ENCODE measurements at regions not wholly inside any gene's neighbourhood (a gene's known extent, or its start where the extent isn't known, plus 50 kb on each side); places are given as distances from the start of the nearest gene placed in this dataset.
"Not testable (repeated sequence)": the region's sequence is repeated elsewhere in the genome, so short reads cannot be mapped to it uniquely, and the experiment has no call there.

GRCh38 chr10:63935705-63936104, 414.5 kb downstream of the REEP3 start:
- no CpG with 5 or more reads among the region's 2 CpGs for WGBS (ENCODE audit: insufficient coverage)

GRCh38 chr10:63940277-63940922, 419.2 kb downstream of the REEP3 start:
- Histone ChIP-seq H3K27ac (ENCODE audit: low read length) (no peak overlapping the region), H3K36me3 (ENCODE audit: control insufficient read depth, insufficient read depth, low read length) (no peaks in the 10 kb centered on the region), H3K4me1 (ENCODE audit: control insufficient read depth, insufficient read depth, low read length) (no peaks in the 10 kb centered on the region), H3K27me3 (ENCODE audit: control insufficient read depth, insufficient read depth, low read length) (no peaks in the 10 kb centered on the region), H3K4me3 (ENCODE audit: low read length) (no peak overlapping the region), H3K9me3 (replicated peaks; ENCODE audit: control insufficient read depth, low read depth, low read length) (no peaks in the 10 kb centered on the region)
- no peak for DNase-seq
- no CpG with 5 or more reads among the region's 1 CpG for WGBS (ENCODE audit: insufficient coverage)

More at GRCh38 chr10:63935705-63936104, 414.5 kb downstream of the REEP3 start:
- H3K36me3 ChIP-seq (ENCODE audit: control insufficient read depth, insufficient read depth, low read length) = no peaks in the 10 kb centered on the region
- H3K9me3 ChIP-seq (replicated peaks; ENCODE audit: control insufficient read depth, low read depth, low read length) = no peaks in the 10 kb centered on the region
- DNase-seq = no peak
- no peaks in the 10 kb centered on the region for H3K4me1 ChIP-seq (ENCODE audit: control insufficient read depth, insufficient read depth, low read length)
- H3K4me3 ChIP-seq (ENCODE audit: low read length) = no peak overlapping the region
- no peaks in the 10 kb centered on the region for H3K27me3 ChIP-seq (ENCODE audit: control insufficient read depth, insufficient read depth, low read length)
- H3K27ac ChIP-seq (ENCODE audit: low read length) = no peak overlapping the region

DNA sequence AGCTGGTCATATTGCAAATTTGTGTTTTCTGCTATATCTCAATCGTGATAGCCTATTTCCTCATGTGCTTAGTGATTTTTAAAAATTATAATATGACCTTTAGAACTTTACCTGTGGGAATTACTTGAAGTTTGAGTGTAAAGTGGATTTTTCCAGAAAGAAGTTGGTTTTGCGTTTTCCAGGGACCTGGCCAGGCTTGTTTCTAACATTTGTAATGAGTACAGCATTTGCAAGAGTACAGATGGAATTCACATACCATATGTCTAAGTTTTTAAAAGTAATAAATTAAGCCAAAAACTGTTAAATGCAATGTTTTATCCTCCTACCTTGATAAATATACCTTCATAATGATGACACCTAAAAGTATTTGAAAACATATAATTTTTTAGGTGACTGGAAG, 443.2 kb downstream of the REEP3 start:
- H3K9me3 ChIP-seq (replicated peaks; ENCODE audit: control insufficient read depth, low read depth, low read length) = peaks cover 2% of the 10 kb centered on the region
- no peak overlapping the region for H3K4me3 ChIP-seq (ENCODE audit: low read length)
- H3K36me3 ChIP-seq (ENCODE audit: control insufficient read depth, insufficient read depth, low read length) = no peaks in the 10 kb centered on the region
- no peaks in the 10 kb centered on the region for H3K27me3 ChIP-seq (ENCODE audit: control insufficient read depth, insufficient read depth, low read length)
- no CpG with 5 or more reads among the region's 2 CpGs for WGBS (ENCODE audit: insufficient coverage)
- DNase-seq = peak; percentile 53
- no peaks in the 10 kb centered on the region for H3K4me1 ChIP-seq (ENCODE audit: control insufficient read depth, insufficient read depth, low read length)
- no peak overlapping the region for H3K27ac ChIP-seq (ENCODE audit: low read length)

- Histone ChIP-seq H3K27ac (ENCODE audit: low read length) (no peak overlapping the region), H3K4me1 (ENCODE audit: control insufficient read depth, insufficient read depth, low read length) (no peaks in the 10 kb centered on the region), H3K27me3 (ENCODE audit: control insufficient read depth, insufficient read depth, low read length) (no peaks in the 10 kb centered on the region), H3K36me3 (ENCODE audit: control insufficient read depth, insufficient read depth, low read length) (no peaks in the 10 kb centered on the region), H3K9me3 (replicated peaks; ENCODE audit: control insufficient read depth, low read depth, low read length) (peaks cover 2% of the 10 kb centered on the region), H3K4me3 (ENCODE audit: low read length) (no peak overlapping the region)
- peak; percentile 29 for DNase-seq
- WGBS (ENCODE audit: insufficient coverage) = no CpG with 5 or more reads among the region's 4 CpGs
Observed at GRCh38 chr10:63965846-63966245, 444.6 kb downstream of the REEP3 start.

DNA sequence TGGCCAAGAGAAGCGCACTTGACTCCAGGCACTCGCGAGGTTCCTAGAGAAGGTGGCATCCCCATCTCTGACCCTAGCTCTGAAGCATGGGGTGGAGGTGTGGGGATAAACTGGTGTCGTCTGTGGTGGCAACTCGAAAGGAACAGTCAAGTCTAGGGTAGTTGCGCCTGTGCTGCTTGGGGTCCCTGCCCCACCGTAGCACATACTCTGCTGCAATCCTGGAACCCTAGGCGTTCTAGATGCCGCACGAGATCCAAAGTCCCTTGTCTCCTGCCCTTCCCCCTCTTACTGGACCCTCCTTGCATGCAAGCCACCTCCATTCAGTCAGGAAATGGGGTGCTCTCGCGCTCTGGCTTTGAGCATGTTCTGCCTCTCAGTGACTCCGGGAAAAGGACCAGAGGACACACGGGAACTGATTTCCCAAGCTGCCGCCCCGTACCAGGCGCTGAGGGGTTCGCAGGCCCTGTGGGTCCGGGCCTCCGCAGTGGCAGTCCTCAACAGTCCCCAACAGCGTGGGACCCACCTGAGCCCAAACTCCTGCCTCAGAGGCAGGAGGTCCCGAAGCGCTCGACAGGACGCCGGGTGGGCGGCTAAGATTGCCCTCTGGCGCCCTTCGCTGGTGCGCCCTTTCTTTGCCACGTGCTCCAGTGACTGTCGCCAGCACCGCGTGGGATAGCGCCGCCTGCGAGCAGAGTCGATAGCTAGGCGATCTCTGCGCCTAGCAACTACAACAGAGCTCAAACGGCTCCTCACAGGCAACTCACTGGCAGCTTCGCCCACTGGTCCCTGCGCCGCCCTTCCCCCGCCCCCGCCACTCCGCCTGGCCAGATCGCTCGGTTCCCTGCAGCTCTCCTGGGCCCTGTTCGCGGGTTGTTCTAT, 452.0 kb downstream of the REEP3 start:
- Histone ChIP-seq H3K9me3 (replicated peaks; ENCODE audit: control insufficient read depth, low read depth, low read length) (peaks cover 2% of the 10 kb centered on the region), H3K27me3 (ENCODE audit: control insufficient read depth, insufficient read depth, low read length) (no peaks in the 10 kb centered on the region), H3K36me3 (ENCODE audit: control insufficient read depth, insufficient read depth, low read length) (no peaks in the 10 kb centered on the region), H3K4me1 (ENCODE audit: control insufficient read depth, insufficient read depth, low read length) (no peaks in the 10 kb centered on the region), H3K27ac (ENCODE audit: low read length) (no peak overlapping the region), H3K4me3 (ENCODE audit: low read length) (no peak overlapping the region)
- DNase-seq = no peak
- WGBS (ENCODE audit: insufficient coverage) = 85% methylated on average over 45 of the region's 51 CpGs

DNA sequence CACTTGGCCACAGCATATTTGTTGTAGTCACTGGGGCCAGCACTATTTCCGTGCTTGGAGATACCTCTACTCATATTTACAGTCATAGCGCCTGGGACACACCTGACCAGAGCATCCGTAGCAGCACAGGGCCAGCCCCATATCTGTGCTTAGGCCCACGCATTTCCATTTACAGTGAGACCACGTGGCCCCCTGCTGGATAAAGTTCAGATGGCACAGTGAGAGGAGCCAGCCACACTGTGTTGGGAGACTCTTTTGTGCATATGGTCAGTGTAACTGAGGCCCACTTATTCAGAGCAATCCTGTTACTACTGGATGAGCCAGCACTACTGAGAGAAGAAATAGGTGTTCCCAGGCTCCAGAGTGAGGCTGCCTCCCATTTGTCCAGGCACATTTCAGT, 455.3 kb downstream of the REEP3 start:
- Histone ChIP-seq H3K36me3 (ENCODE audit: control insufficient read depth, insufficient read depth, low read length) (no peaks in the 10 kb centered on the region), H3K27me3 (ENCODE audit: control insufficient read depth, insufficient read depth, low read length) (no peaks in the 10 kb centered on the region), H3K9me3 (replicated peaks; ENCODE audit: control insufficient read depth, low read depth, low read length) (no peaks in the 10 kb centered on the region), H3K4me1 (ENCODE audit: control insufficient read depth, insufficient read depth, low read length) (no peaks in the 10 kb centered on the region), H3K4me3 (ENCODE audit: low read length) (no peak overlapping the region), H3K27ac (ENCODE audit: low read length) (no peak overlapping the region)
- peak; percentile 32 for DNase-seq
- 51% methylated on average over 5 of the region's 5 CpGs for WGBS (ENCODE audit: insufficient coverage)

DNA sequence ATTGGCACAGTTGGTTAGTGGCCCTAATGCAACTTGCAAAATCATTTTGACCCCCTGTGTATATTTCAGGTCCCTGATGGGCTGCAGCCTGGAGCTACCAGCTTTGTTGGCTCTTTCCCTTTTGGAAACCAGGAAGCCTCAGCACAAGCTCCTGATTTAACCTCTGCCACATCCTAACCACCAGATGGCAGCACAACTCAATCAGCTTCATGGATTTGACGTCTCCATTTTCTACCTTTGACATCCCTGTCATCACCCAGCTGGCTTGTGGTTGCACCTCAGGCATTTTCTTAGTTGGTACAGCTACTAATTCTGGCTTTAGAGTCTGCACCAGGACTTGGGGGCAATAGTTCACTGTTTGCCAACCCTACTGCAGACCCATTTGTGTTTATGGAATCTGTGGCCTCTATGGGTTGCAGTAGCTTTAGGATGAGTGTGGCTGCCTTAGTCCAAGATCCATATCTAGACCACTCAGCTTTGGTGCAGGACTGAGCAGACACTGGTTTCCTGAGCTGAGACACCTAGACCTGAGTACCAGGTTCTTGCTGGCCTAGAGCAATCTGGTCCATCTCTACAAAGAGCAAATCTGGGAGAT, 456.2 kb downstream of the REEP3 start:
- Histone ChIP-seq H3K4me1 (ENCODE audit: control insufficient read depth, insufficient read depth, low read length) (no peaks in the 10 kb centered on the region), H3K27ac (ENCODE audit: low read length) (no peak overlapping the region), H3K36me3 (ENCODE audit: control insufficient read depth, insufficient read depth, low read length) (no peaks in the 10 kb centered on the region), H3K9me3 (replicated peaks; ENCODE audit: control insufficient read depth, low read depth, low read length) (no peaks in the 10 kb centered on the region), H3K4me3 (ENCODE audit: low read length) (no peak overlapping the region), H3K27me3 (ENCODE audit: control insufficient read depth, insufficient read depth, low read length) (no peaks in the 10 kb centered on the region)
- DNase-seq = peak; percentile 45
- 13% methylated on average over 1 of the region's 1 CpG for WGBS (ENCODE audit: insufficient coverage)

GRCh38 chr10:63980870-63981269, 459.7 kb downstream of the REEP3 start:
- not testable (repeated sequence) for H3K4me3 ChIP-seq (ENCODE audit: low read length); H3K27ac ChIP-seq (ENCODE audit: low read length); H3K4me1 ChIP-seq (ENCODE audit: control insufficient read depth, insufficient read depth, low read length); H3K36me3 ChIP-seq (ENCODE audit: control insufficient read depth, insufficient read depth, low read length); H3K27me3 ChIP-seq (ENCODE audit: control insufficient read depth, insufficient read depth, low read length); DNase-seq; H3K9me3 ChIP-seq (replicated peaks; ENCODE audit: control insufficient read depth, low read depth, low read length)
- WGBS (ENCODE audit: insufficient coverage) = 72% methylated on average over 4 of the region's 5 CpGs

DNA sequence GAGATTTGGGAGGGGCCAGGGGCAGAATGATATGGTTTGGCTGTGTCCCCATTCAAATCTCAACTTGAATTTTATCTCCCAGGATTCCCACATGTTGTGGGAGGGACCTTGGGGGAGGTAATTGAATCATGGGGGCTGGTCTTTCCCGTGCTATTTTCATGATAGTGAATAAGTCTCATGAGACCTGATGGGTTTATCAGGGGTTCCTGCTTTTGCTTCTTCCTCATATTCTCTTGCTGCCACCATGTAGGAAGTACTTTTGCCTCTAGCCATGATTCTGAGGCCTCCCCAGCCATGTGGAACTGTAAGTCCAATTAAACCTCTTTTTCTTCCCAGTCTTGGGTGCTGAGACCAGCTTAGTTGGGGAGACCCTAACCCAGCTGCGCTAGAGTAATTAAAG, 462.9 kb downstream of the REEP3 start:
- WGBS (ENCODE audit: insufficient coverage) = no CpG with 5 or more reads among the region's 2 CpGs
- H3K4me1 ChIP-seq (ENCODE audit: control insufficient read depth, insufficient read depth, low read length); H3K4me3 ChIP-seq (ENCODE audit: low read length); H3K9me3 ChIP-seq (replicated peaks; ENCODE audit: control insufficient read depth, low read depth, low read length); H3K36me3 ChIP-seq (ENCODE audit: control insufficient read depth, insufficient read depth, low read length); DNase-seq; H3K27ac ChIP-seq (ENCODE audit: low read length); H3K27me3 ChIP-seq (ENCODE audit: control insufficient read depth, insufficient read depth, low read length): not testable (repeated sequence)

DNA sequence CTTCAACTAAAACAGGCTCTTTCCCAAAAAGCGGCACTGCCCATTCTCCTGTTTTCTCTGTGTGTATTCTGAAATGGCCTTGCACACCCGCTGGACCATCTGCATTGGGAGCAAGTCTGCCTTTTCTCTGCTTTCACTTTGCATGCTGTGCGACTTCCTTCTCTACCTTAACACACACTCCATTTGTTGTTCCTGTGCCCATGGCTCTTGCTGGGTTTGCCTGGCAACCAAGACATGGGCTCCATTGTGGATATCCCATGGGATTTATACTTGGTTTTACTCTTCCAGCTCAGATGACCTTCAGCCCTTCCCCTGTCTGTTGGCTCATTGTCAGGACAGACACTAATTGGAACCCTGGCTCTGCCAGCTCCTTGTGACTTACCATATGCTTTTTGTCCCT, 465.3 kb downstream of the REEP3 start:
- Histone ChIP-seq H3K9me3 (replicated peaks; ENCODE audit: control insufficient read depth, low read depth, low read length) (peaks cover 17% of the 10 kb centered on the region), H3K4me3 (ENCODE audit: low read length) (no peak overlapping the region), H3K4me1 (ENCODE audit: control insufficient read depth, insufficient read depth, low read length) (no peaks in the 10 kb centered on the region), H3K27me3 (ENCODE audit: control insufficient read depth, insufficient read depth, low read length) (no peaks in the 10 kb centered on the region), H3K36me3 (ENCODE audit: control insufficient read depth, insufficient read depth, low read length) (no peaks in the 10 kb centered on the region), H3K27ac (ENCODE audit: low read length) (no peak overlapping the region)
- no peak for DNase-seq
- WGBS (ENCODE audit: insufficient coverage) = 93% methylated on average over 3 of the region's 3 CpGs
